Erythroblast (primary cell): ENCODE measurements at regions not wholly inside any gene's neighbourhood (a gene's known extent, or its start where the extent isn't known, plus 50 kb on each side); places are given as distances from the start of the nearest gene placed in this dataset.

ENCODE experiments used
- GATA1 ChIP-seq: IDR thresholded peaks from 2 replicates; pipeline ENCODE4 v1.6.1; 2011; ENCODE audit warnings: low read depth, mild to moderate bottlenecking, control low read depth, low read length, moderate library complexity
- POLR2A ChIP-seq: IDR thresholded peaks from 2 replicates; pipeline ENCODE4 v1.6.1; 2011; ENCODE audit warnings: mild to moderate bottlenecking, low read length

DNA sequence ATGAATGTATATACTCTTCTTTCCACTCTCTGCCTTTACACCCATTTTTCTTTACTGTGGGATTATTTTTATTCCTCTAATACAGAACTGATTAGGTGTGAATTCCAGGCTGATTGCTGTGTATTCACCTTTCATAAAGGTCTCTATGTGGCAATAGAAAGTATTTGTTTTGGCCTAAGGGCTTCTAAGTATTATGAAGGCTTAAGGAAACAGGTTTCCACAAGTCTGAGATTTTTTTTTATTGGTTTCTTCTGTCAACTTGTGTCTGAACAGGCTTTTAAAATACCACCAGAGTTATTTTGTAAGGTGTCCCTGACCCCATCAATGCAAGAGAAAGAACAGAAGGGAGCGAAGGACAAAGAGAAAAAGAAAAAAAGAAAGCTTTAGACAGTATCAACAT lies 1102.0 kb upstream of the SPRY2 start:
- TF ChIP-seq POLR2A (no peak), GATA1 (no peak)
